Calu3 (cell line): ENCODE measurements at regions not wholly inside any gene's neighbourhood (a gene's known extent, or its start where the extent isn't known, plus 50 kb on each side); places are given as distances from the start of the nearest gene placed in this dataset.

Experiments
- BruUV-seq: library from RNA; stranded (reverse); fragments of 400-500 nt; replicated peaks from 2 replicates; lab custom pipeline; 2021; lab: Mats Ljungman, UMichigan
- CTCF ChIA-PET: fragments of 300-600 bp; sonication (Branson Sonifier 250); formaldehyde crosslinking; loops from one replicate; lab custom pipeline; 2022; ENCODE audit warnings: antibody characterized with exemption; lab: Charles Lee
- DNase-seq: peaks from one replicate; pipeline ENCODE4 v3.0.0; 2022
- H3K27ac Mint-ChIP-seq: one replicate; pipeline ENCODE4 v1.8.0; 2022; ENCODE audit warnings: mixed read lengths; ENCODE audit not compliant: unreplicated experiment
- H3K27me3 Mint-ChIP-seq: one replicate; pipeline ENCODE4 v1.8.0; 2022; ENCODE audit warnings: mixed read lengths; ENCODE audit not compliant: unreplicated experiment
- H3K36me3 Mint-ChIP-seq: one replicate; pipeline ENCODE4 v1.8.0; 2022; ENCODE audit warnings: mild to moderate bottlenecking, moderate library complexity, mixed read lengths; ENCODE audit not compliant: insufficient read depth, unreplicated experiment
- H3K4me1 Mint-ChIP-seq: one replicate; pipeline ENCODE4 v1.8.0; 2022; ENCODE audit warnings: mild to moderate bottlenecking, low read depth, mixed read lengths; ENCODE audit not compliant: unreplicated experiment
- H3K4me3 Mint-ChIP-seq: one replicate; pipeline ENCODE4 v1.8.0; 2022; ENCODE audit warnings: mild to moderate bottlenecking, low read depth, moderate library complexity, mixed read lengths; ENCODE audit not compliant: unreplicated experiment
- H3K9me3 Mint-ChIP-seq: one replicate; pipeline ENCODE4 v1.8.0; 2022; ENCODE audit warnings: low read depth, mixed read lengths; ENCODE audit not compliant: unreplicated experiment
- CTCF ChIP-seq: fragments of 200-600 bp; IDR thresholded peaks from one replicate; pipeline ENCODE4 v1.8.0; 2022; ENCODE audit warnings: antibody characterized with exemption; ENCODE audit not compliant: unreplicated experiment
- intact Hi-C: fragments of 100-400 bp; cut with micrococcal nuclease; formaldehyde crosslinking; loops from one replicate; pipeline ENCODE4 v1.10.0; 2022; ENCODE audit not compliant: unreplicated experiment

GRCh38 chr5:56698463-56699381 is 116.6 kb upstream of the MAP3K1 start:
- Mint-ChIP-seq H3K9me3 (no peaks in the 10 kb centered on the region), H3K27ac (no peak overlapping the region), H3K4me1 (peaks cover under 1% of the 10 kb centered on the region), H3K36me3 (no peaks in the 10 kb centered on the region), H3K27me3 (no peaks in the 10 kb centered on the region), H3K4me3 (no peak overlapping the region)
- intact Hi-C loops, result no loop called here
- no peak for TF ChIP-seq CTCF
- BruUV-seq, result no TSS peak
- no peak for DNase-seq
- CTCF ChIA-PET, result interaction anchor here (0.6 kb wide), 1 partner anchor 502 kb away, joined by 3 read pairs; no protein-coding TSS in a partner anchor

- no peaks in the 10 kb centered on the region for H3K27me3 Mint-ChIP-seq
- no TSS peak for BruUV-seq
- no peaks in the 10 kb centered on the region for H3K9me3 Mint-ChIP-seq
- no peak overlapping the region for H3K4me3 Mint-ChIP-seq
- no peak for TF ChIP-seq CTCF
- H3K27ac Mint-ChIP-seq, result no peak overlapping the region
- no peaks in the 10 kb centered on the region for H3K36me3 Mint-ChIP-seq
- H3K4me1 Mint-ChIP-seq, result no peaks in the 10 kb centered on the region
- CTCF ChIA-PET, result no interaction called here
- DNase-seq, result no peak
- intact Hi-C loops, result no loop called here
These were observed 118.4 kb upstream of the MAP3K1 start for GRCh38 chr5:56696900-56697299.

GRCh38 chr5:56693220-56693579 is 122.1 kb upstream of the MAP3K1 start:
- no peaks in the 10 kb centered on the region for H3K4me1 Mint-ChIP-seq
- no peak for TF ChIP-seq CTCF
- H3K9me3 Mint-ChIP-seq, result no peaks in the 10 kb centered on the region
- intact Hi-C loops, result no loop called here
- no peaks in the 10 kb centered on the region for H3K36me3 Mint-ChIP-seq
- no peak overlapping the region for H3K4me3 Mint-ChIP-seq
- CTCF ChIA-PET, result no interaction called here
- no peak for DNase-seq
- no TSS peak for BruUV-seq
- H3K27me3 Mint-ChIP-seq, result no peaks in the 10 kb centered on the region
- H3K27ac Mint-ChIP-seq, result no peak overlapping the region

- no peak overlapping the region for H3K27ac Mint-ChIP-seq
These were observed 122.8 kb upstream of the MAP3K1 start for GRCh38 chr5:56692359-56693219.

More at GRCh38 chr5:56692359-56693219, 122.8 kb upstream of the MAP3K1 start:
- BruUV-seq, result no TSS peak
- Mint-ChIP-seq H3K36me3 (no peaks in the 10 kb centered on the region), H3K27me3 (no peaks in the 10 kb centered on the region), H3K4me3 (no peak overlapping the region), H3K4me1 (no peaks in the 10 kb centered on the region), H3K9me3 (no peaks in the 10 kb centered on the region)
- no peak for DNase-seq
- intact Hi-C loops, result no loop called here
- no peak for TF ChIP-seq CTCF
- CTCF ChIA-PET, result no interaction called here
